ENCODE measurements at regions not wholly inside any gene's neighbourhood (a gene's known extent, or its start where the extent isn't known, plus 50 kb on each side); places are given as distances from the start of the nearest gene placed in this dataset.

GRCh38 chr3:154018100-154018696 lies 103.0 kb upstream of the ARHGEF26 start:
- peak; percentile 4 for DNase-seq

- DNase-seq: no peak
Measured at GRCh38 chr3:154022606-154023005, 98.6 kb upstream of the ARHGEF26 start.

DNA sequence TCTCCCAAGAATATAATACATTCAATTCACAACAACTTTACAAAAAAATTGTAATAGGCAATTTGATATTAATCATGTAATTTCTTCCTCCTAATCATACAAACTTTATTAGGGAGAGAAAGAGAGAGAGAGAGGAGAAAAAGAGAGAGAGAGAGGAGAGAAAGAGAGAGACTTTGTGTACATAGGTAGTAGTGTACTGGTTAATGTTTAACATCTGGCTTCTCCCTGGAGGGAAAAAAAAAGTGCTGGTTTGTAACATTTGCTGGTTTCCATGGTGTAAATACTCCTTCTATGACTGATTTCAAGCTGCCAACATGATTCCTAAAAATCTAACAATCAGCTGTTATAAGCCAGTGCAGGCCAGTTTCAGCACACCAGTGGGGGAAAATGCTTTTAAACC lies 98.0 kb upstream of the ARHGEF26 start:
- no peak for DNase-seq

GRCh38 chr3:154025007-154025406 lies 96.2 kb upstream of the ARHGEF26 start:
- DNase-seq: no peak

DNA sequence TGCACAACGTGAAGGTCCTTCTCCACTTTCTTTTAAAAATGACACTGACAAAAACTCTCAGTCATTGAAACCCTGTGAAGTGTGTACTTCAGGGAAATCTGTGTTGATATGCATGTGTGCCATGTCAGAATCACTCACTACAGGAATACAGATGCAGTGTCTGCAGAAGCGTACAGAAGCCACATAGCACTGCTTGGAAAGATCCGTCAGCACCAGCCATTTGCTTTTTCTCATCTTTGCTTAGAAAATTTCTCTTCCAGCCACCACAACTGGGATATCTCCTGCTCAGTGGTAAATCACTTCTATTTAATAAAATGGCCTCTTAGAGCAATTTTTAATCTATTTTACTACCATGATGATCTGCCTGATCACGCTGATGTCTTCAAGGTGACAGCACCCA lies 91.3 kb upstream of the ARHGEF26 start:
- no peak for DNase-seq

GRCh38 chr3:154034797-154035330 lies 86.3 kb upstream of the ARHGEF26 start:
- DNase-seq: no peak

GRCh38 chr3:154040283-154040682 lies 80.9 kb upstream of the ARHGEF26 start:
- DNase-seq: no peak

GRCh38 chr3:154044671-154045070 lies 76.5 kb upstream of the ARHGEF26 start:
- no peak for DNase-seq

GRCh38 chr3:154050216-154050615 lies 71.0 kb upstream of the ARHGEF26 start:
- DNase-seq: no peak

- no peak for DNase-seq
Measured at GRCh38 chr3:154050766-154051165, 70.4 kb upstream of the ARHGEF26 start.

DNA sequence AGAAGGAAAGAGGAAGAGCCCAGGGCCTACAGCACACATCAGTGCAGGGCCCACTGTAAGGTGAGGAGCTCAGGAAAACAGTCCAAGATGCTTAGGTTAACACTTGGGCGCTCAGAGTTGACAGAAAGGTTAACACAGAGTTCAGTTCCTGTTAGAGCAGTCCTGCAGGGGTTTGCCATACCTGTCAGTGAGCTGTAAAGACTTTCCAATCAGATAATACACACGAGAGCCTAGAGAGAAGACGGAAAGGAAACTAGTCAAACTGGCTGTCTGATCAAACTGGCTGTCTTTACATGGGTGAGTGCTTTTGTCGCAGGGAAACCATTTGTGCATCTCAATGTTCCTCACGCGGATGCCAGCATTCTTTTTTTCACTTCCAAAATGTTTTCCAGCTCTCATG lies 61.4 kb upstream of the ARHGEF26 start:
- DNase-seq: no peak

DNA sequence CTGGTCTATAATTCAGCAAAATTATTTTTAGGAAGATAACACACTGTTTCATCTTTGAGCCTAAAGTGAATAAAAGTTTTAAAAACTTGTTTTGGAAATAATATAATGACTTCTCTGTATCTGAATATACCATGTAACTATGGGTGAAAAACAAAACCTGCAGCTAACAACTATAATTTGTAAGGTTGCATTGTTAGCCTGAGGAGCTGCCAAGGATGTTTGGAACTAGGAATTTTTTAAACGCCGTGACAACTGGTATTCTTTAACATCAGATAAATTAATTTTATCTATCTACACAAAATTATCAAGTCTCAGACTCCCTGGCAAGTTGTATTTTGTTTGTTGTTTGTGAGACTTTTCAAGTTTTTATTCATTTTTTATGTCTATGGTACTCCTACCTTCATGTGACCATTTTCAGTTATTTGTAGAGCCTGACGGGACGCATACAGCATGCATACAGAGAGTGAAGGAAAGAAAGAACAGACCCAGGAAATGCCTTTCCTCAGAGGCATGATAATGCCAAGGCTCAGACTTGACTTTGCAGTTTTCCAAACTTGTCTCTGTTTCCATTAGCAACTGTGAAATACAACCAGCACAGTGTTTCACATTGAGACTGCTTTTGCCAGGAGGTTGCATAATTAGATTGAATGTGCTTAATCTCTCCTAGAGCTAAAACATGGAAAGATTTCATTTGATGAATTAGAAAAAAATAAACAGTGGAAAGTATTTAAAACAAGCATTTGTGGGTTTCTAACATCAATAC lies 60.8 kb upstream of the ARHGEF26 start:
- DNase-seq: no peak

GRCh38 chr3:154061001-154061370 lies 60.2 kb upstream of the ARHGEF26 start:
- DNase-seq: no peak

GRCh38 chr3:154062513-154062912 lies 58.7 kb upstream of the ARHGEF26 start:
- DNase-seq: no peak

DNA sequence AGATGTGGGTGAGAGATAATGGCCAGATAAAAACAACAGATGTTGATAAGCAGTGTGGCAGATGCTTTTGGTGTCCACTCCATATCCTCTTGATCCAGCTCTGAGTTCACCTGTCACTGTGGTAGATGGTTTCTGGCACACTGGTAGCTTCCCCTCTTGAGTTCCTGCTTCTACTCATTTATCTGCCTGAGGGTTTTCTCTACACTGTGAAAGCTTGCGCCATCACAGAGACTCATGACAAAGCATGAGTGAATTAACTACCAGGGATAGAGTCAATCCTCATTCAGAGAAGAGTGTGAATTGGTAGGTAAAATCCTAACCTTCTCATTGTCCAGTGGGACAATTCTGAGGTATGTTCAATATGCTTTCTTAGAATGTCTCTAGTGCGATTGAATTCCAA lies 50.0 kb upstream of the ARHGEF26 start:
- no peak for DNase-seq

All from inflammatory macrophage treated with lipopolysaccharide for 4 hours (primary cell).